ENCODE measurements at regions not wholly inside any gene's neighbourhood (a gene's known extent, or its start where the extent isn't known, plus 50 kb on each side); places are given as distances from the start of the nearest gene placed in this dataset.
"Not testable (repeated sequence)": the region's sequence is repeated elsewhere in the genome, so short reads cannot be mapped to it uniquely, and the experiment has no call there.

DNA sequence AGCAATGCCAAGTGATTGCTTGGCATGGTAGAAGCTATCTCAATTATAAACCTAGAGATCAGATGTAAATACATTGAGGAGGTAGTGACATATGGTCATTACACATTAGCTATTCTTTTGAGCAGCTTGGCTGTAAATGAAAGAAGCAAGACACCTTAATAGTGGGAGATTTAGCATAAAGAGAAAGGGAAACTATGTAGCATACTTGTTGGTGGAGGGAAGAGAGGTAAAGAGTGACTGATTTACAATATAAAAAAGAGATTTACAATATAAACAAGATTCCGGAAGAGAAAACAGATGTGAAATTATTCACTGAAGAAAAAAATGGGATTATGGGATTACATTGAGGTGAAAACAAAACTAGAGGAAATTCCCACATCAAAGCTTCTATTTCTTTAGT, 2009.6 kb downstream of the OLFM4 start:
- DNase-seq (ENCODE audit: low read depth): no peak

DNA sequence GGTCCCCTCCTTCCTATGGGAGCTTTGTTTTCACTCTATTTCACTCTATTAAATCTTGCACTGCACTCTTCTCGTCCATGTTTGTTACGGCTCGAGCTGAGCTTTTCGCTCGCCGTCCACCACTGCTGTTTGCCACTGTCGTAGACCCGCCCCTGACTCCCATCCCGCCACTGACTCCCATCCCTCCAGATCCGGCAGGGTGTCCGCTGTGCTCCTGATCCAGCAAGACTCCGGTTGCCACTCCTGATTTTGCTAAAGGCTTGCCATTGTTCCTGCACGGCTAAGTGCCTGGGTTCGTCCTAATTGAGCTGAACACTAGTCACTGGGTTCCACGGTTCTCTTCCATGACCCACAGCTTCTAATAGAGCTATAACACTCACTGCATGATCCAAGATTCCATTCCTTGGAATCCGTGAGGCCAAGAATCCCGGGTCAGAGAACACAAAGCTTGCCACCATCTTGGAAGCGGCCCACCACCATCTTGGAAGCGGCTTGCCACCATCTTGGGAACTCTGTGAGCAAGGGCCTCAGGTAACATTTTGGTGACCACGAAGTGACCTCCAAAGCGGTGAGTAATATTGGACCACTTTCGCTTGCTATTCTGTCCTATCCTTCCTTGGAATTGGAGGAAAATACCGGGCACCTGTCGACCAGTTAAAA, 2025.4 kb downstream of the OLFM4 start:
- not testable (repeated sequence) for DNase-seq (ENCODE audit: low read depth)

DNA sequence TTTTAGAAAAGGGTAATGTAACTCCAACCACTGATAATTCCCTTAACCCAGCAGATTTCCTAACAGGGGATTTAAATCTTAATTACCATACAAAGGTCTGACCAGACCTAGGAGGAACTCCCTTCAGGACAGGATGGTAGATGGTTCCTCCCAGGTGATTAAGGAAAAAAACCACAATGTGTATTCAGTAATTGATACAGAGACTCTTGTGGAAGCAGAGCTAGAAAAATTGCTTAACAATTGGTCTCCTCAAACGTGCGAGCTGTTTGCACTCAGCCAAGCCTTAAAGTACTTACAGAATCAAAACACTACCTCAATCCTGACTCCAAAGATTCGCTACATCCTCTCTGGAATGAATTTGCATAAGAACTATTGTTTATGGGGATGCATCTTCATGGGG, 2027.1 kb downstream of the OLFM4 start:
- DNase-seq (ENCODE audit: low read depth): not testable (repeated sequence)

DNA sequence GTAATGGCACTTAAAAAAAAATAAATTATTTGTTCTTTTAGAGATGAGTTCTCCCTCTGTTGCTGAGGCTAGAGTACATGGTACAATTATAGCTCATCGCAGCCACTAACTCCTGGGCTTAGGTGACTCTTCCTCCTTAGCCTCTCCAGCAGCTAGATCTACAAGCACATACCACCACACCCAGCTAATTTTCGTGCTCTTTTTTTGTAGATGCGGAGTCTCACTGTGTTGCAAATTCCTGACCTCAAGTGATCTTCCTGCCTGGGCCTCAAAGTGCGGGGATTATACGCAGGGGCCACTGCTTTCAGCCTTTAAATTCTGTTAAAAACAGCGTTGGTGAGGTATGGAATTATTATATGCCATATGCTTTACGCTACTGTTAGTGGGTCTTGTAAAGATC, 2034.0 kb downstream of the OLFM4 start:
- no peak for DNase-seq (ENCODE audit: low read depth)

DNA sequence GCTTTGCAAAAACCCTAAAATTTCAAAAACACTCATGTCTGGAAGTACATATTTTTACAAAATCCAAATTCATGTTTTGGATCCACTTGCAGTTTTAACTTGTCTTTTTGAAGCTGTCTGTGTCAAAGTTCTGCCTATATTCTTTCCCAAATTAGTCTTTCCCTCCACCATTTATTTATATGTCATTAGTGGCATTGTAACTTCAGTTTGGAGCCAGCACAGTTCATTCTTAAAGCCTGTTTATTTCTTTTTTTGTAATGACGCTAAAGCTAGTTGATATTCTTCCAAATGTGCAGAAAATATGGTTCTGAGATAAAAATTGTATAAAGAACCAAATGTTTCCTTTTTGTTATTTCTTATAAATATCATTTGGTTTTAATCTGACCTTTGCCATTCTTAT, 2039.3 kb downstream of the OLFM4 start:
- no peak for DNase-seq (ENCODE audit: low read depth)

DNA sequence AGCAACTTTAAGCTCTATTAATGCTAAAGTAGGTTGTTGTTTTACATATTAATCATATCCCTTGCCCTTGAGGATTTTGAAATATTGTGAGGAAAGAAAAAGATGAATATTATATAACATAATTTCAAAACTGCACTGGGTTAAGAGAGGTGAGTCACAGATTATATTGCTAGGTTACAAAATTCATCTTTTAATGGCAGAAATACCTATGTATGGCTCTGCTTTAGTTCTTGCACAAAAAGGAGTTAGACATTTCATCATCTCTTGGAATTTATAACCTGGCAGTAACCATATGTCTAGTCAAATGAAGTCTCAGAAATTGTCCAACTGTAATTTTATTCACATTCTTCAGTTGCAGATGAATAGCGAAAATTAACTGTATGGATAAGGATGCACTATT, 2041.1 kb downstream of the OLFM4 start:
- DNase-seq (ENCODE audit: low read depth): no peak

DNA sequence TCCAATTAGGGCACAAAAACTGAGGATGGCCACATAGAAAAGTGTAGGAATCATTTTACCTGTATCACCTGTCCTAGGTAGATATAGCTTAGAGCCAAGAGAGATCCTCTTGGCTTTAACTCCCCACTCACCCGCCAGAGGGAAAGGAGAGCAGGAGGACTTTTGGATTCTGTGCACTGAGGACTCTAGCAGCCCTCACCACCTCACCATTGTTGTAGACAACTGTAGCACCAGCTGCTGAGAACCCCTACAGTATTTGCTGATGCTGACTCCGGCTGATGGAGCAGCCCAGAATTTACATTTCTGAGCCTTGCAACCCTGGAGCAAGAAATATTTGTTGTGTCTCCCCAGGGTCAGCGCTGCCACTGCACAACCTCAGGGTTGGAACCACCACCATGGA, 2044.4 kb downstream of the OLFM4 start:
- no peak for DNase-seq (ENCODE audit: low read depth)

DNA sequence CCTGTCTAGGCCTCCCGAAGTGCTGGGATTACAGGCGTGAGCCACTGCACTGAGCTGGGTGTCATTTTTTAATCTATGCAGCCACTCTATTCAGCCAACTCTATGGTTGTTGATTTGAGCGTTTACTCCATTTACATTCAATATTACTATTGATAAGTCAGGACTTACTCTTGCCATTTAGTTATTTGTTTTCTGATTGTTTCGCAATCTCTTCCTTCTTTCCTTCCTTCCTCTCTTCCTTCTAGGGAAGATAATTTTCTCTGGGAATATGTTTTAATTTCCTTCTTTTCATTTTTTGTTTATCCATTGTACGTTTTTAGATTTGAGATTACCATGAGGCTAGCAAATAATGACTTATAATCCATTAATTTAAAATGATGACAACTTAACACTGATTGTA, 2056.0 kb downstream of the OLFM4 start:
- DNase-seq (ENCODE audit: low read depth): no peak

DNA sequence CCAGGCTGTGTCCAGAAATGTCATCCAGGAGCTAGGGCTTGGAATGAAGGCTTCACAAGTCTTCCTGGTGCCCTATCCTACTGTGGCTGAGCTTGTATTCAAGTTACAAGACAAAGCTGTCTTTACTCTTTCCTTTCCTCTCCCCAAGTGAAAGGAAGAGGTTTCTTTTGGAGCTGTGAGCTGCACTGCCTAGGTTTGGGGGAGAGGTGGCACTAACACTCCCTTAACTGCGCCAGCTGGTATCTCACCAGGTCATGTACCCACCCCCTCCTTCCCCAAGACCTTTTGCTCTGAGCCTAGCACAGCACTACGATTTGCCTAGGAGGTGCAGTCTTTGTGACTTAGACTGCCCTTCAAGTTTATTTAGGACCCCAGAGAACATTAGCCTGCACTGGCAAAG, 2053.6 kb upstream of the PRR20A start:
- DNase-seq (ENCODE audit: low read depth): no peak

DNA sequence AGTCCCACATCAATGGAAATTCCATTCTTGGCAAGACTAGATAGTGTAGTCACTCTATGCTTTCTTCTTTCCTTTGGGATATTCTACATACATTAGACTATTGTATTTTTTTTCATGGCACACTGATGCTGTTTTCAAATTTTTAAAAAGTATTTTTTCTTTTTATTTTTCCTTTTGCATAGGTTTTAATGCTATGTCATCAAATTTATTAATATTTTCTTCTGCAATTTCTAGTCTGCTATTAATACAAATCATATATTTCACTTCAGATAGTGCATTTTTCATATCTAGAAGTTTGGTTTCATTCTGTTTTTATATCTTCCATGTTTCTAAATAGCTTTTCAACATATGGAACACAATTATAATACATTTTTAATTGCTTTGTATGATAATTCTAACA, 2050.1 kb upstream of the PRR20A start:
- no peak for DNase-seq (ENCODE audit: low read depth)

DNA sequence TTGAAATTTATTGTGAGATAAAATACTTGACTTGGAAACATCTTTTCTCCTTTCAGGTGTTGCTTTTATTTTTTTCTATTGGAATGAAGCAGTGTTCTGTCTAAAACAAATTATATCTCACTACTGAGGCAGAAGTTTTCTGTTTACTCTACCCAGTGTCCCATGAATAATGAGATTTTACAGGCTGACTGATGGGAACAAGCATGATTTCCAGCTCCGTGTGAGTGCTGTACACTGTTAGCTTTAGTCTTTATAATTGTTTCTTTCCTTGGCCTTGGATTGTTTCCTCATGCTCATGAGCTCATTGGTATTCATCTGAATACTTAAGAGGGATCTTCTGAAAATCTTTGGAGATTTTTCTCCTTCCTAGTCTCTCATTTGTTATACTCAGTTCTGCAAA, 2049.5 kb upstream of the PRR20A start:
- no peak for DNase-seq (ENCODE audit: low read depth)

DNA sequence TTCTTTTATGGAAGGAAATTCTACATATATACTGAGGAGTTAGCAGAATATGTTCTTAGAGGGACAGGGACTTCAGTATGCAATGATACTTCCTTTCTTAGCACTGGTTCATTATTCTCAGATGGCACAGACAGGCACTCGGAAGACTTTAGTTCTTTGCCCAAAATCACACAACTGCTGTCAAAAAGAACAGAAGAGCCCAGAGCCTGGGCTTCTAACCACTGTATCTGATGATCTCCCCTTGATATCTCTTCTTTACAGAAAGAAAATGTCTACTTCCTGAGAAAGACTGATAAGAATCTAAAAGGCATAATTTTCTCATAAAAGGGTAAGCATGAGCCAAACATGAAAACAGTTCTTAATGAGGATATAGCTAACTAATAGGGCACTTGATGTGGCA, 2034.2 kb upstream of the PRR20A start:
- DNase-seq (ENCODE audit: low read depth): no peak

DNA sequence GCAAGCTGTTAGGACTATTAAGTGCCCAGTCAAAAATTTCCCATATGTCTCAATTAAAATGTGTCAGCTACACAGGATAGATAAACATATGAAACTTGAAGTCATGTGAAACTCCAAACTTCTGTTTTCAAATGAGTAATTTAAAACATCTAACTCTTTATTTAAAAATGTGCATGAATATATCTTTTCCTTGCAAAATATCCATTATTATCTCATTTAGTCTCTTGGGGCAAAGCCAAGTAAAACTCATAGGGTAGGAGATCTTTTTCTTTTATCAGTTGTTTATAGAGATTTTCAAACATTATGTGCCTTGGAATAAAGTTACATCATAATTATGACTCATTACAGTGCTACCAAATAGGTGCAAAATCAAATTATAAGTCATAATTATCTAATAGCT, 2020.1 kb upstream of the PRR20A start:
- DNase-seq (ENCODE audit: low read depth): no peak

DNA sequence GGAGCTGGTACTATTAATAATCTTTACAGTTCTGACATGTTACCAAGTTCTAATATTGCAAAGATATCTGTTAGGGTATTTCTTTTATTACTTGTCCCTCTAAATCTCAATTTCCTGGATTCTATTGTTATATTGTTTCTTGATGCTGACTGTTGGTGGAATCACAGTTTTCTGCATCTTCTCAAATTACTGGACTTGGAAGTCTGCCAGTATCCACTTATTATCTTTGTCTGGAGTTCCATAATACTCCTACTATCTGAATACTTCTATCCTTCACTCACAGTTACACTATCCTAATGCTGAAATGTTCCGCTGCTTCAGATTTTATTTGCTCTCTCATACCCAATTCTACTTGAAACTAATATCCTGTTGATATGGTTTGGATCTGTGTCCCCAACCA, 1985.7 kb upstream of the PRR20A start:
- DNase-seq (ENCODE audit: low read depth): no peak

DNA sequence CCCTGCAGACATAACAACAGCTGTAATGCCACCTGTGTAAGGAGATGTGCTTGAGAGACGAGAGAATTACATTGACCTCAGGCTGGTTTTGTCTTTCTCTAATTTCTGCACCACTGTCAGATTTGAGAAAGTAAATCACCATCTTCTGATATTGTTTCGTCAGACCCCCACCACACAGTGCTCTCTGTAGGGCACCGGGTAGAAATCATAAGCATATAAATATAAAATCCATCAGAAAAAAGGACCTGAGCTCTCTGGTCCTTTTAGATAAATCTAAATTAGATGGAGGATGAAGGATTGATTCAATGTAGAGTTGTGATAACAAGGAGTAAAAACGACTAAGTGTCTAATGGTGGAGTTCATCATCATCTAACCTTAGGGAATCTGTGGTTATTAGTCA, 1981.0 kb upstream of the PRR20A start:
- DNase-seq (ENCODE audit: low read depth): no peak

DNA sequence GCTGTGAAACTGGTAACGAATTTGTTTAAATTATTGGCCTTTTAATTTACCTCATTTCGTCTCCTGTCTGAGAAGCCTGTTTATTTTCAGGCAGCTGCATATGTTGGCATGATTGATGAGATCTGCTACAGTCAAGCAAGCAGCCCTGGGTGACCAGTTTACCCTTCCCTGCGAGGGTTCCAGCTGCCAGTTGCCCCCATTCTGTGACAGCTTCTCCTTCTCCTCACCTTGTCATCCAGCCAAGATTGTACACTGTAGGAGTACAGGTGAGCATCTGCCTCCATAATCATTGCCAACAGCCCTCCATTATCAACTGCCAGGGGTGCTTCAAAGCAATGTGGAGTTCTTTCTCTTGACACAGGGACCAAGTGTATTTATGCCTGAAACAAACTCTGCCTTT, 1979.9 kb upstream of the PRR20A start:
- no peak for DNase-seq (ENCODE audit: low read depth)

DNA sequence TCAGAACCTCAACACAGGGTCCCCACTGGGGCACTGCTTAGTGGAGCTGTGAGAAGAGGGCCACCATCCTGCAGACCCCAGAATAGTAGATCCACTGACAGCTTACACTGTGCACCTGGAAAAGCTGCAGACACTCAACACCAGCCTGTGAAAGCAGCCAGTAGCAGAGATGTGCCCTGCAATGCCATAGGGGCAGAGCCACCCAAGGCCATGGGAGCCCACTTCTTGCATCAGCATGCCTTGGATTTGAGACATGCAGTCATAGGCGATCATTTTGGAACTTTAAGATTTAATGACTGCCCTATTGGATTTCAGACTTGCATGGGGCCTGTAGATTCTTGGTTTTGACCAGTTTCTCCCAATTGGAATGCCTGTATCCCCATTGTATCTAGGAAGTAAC, 1962.1 kb upstream of the PRR20A start:
- not testable (repeated sequence) for DNase-seq (ENCODE audit: low read depth)

DNA sequence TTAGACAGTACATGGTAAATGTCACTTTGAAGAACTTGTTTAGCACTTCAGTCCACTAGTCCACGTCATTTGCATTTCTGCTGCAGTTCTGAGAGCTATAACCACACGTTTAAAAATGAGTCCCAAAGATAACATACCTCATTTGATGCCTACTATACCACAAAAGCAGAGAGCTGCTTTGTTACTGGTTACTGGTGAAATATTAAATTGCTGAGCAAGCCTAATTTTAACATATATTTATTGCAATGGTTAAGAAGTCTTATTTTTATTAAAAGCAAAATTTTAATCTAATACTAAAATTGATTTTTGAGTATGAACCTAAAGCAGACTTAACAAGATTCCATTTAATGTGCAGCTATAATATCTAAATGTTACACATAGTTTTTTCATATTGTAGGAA, 1949.7 kb upstream of the PRR20A start:
- no peak for DNase-seq (ENCODE audit: low read depth)

DNA sequence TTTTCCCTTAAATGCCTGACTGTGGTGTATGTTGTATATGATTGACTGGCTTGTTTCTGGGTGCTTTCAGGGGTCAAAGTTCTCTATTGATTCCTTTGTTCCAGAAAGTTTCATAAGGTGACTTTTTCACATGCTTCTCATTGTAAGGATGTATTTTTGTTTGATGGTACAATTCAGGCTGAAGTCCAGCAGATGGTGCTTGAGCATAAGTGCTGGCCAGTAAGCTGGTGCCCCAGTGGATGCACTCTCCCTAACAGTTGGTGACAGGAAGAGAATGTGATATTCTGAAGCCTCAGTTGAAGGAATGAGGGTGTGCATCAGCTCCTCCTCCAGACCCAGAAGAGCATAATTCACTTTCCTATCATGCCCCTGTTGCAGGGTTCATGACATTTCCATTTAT, 1941.6 kb upstream of the PRR20A start:
- no peak for DNase-seq (ENCODE audit: low read depth)

DNA sequence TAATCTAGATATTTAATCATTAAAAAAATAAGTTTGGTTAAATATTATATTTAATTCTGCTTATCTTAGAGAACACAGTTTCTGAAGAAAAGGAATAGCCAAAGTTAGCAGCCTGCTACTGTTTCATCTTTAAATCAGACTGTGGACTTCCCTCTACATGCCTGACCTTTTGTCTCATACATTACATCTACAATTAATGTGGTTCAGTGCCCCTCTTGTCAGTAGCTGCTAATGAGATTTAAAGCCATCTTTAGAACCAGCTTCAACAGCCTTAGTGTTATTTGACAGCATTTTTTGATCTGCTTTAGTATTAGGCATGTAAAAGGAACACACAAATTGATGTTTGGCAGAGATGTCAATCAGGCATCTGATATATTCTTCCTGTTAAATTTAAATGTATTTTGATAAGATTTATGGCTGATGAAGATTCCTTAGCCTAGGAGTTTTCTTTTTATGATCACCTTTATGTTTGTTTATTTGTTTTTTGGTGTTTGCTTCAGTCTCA, 1925.8 kb upstream of the PRR20A start:
- no peak for DNase-seq (ENCODE audit: low read depth)

DNA sequence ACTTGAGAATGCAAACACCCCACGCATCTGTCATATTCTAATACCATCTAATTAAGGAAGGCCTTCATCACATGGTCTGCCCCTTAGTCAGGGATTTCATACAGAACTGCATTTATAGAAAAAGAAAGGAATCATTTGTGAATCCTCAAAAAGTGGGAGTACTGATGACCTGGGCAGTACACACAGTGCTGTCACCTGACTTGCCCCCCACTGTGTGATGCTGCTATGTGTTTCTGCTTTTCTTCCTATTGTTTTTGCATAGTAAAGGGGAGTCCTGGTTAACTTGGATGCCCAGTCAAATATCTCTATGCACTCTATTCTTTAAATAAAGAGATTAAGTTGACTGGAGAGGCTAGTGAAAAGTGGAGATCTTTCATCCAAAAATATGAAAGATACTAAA, 1921.2 kb upstream of the PRR20A start:
- no peak for DNase-seq (ENCODE audit: low read depth)

DNA sequence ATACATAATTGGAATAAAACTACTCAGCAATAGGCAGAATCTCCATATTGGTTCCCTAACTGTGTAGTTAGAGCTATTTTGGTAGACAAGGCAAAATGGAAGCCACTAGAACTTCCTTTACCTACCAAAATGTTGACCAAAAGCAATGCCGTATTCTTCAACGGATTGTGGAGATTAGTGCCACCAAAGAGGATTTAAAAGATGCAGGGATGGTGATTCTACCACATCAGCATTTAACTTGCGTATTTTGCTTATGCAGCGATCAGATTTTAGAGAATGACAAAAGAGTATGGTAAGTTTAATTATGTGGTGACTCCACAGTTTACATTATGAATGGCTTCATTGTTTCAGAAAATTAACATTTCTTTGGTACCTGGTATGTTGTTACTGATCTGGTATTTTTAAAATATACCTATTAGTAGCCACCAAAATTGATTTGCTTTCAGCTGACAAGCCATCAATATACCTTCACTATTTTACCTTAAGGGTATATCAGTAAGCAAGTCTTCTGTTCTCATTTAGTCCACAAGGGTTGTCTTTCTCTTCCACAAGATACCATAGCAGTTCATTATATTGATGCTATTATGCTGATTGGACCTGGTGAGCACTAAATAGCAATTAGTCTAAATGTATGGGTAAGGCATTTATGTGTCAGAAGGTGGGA, 1910.7 kb upstream of the PRR20A start:
- DNase-seq (ENCODE audit: low read depth): no peak

DNA sequence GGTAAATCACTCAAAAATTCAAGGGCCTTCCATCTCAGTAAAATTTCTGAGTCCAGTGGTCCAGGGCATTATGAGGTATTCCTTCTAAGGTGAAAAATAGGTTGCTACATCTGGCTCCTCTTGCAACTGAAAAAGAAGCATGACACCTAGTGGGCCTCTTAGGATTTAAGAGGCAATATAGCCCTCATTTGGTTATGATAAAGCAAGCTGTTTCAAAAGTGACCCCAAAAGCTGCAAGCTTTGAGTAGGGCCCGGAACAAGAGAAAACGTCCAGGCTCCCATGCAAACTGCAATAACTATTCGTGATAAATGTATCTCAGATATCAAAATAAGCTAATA, 1910.2 kb upstream of the PRR20A start:
- no peak for DNase-seq (ENCODE audit: low read depth)

DNA sequence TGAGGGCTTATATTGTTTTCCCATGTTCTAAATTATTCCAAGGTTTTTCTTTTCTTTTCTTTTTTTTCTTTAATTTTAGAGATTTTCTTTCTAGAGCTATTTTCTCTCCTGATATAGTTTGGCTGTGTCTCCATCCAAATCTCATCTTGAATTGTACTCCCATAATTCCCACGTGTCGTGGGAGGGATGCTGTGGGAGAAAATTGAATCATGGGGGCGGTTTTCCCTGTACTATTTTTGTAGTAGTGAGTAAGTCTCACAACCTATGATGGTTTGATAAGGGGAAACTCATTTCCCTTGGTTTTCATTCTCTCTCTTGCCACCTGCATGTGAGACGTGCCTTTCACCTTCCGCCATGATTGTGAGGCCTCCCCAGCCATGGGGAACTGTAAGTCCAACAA, 1906.4 kb upstream of the PRR20A start:
- DNase-seq (ENCODE audit: low read depth): no peak
